Mesendoderm (in vitro differentiated cells): ENCODE measurements at regions not wholly inside any gene's neighbourhood (a gene's known extent, or its start where the extent isn't known, plus 50 kb on each side); places are given as distances from the start of the nearest gene placed in this dataset.

Experiments used
- DNase-seq: peaks from one replicate; pipeline ENCODE4 v3.0.0; 2013
- H2AK5ac ChIP-seq: 2 replicates; pipeline ENCODE4 v1.6.1; 2013; ENCODE audit warnings: low read length, inconsistent platforms
- H2BK120ac ChIP-seq: 2 replicates; pipeline ENCODE4 v1.6.1; 2013; ENCODE audit warnings: low read depth, mild to moderate bottlenecking, low read length, moderate library complexity, mixed read lengths
- H2BK15ac ChIP-seq: replicated peaks from 2 replicates; pipeline ENCODE4 v1.6.1; 2013; ENCODE audit warnings: low read depth, mild to moderate bottlenecking, moderate library complexity
- H2BK5ac ChIP-seq: 2 replicates; pipeline ENCODE4 v1.6.1; 2013; ENCODE audit warnings: low read length, inconsistent platforms
- H3K18ac ChIP-seq: 2 replicates; pipeline ENCODE4 v1.6.1; 2013; ENCODE audit warnings: mild to moderate bottlenecking, low read length, mixed read lengths
- H3K23ac ChIP-seq: one replicate; pipeline ENCODE4 v1.6.1; 2013; ENCODE audit warnings: low read length
- H3K27ac ChIP-seq: 2 replicates; pipeline ENCODE4 v1.5.1; 2013; ENCODE audit warnings: low read depth, mild to moderate bottlenecking, inconsistent platforms, low read length, moderate library complexity
- H3K27me3 ChIP-seq: 2 replicates; pipeline ENCODE4 v1.6.1; 2013; ENCODE audit warnings: low read length, control low read depth, mild to moderate bottlenecking, inconsistent platforms; ENCODE audit not compliant: insufficient read depth, poor library complexity
- H3K36me3 ChIP-seq: 2 replicates; pipeline ENCODE4 v1.6.1; 2013; ENCODE audit warnings: low read length, inconsistent platforms; ENCODE audit not compliant: control insufficient read depth, insufficient read depth
- H3K4ac ChIP-seq: one replicate; pipeline ENCODE4 v1.6.1; 2013; ENCODE audit warnings: low read depth, mild to moderate bottlenecking, low read length, moderate library complexity
- H3K4me1 ChIP-seq: 2 replicates; pipeline ENCODE4 v1.6.1; 2013; ENCODE audit warnings: low read depth, low read length, inconsistent platforms; ENCODE audit not compliant: control insufficient read depth
- H3K4me2 ChIP-seq: 2 replicates; pipeline ENCODE4 v1.6.1; 2013; ENCODE audit warnings: low read length
- H3K4me3 ChIP-seq: 2 replicates; pipeline ENCODE4 v1.5.1; 2013; ENCODE audit warnings: mild to moderate bottlenecking, low read length
- H3K56ac ChIP-seq: one replicate; pipeline ENCODE4 v1.6.1; 2013; ENCODE audit warnings: low read length
- H3K79me1 ChIP-seq: 2 replicates; pipeline ENCODE4 v1.6.1; 2013; ENCODE audit warnings: low read length, inconsistent platforms
- H3K79me2 ChIP-seq: 2 replicates; pipeline ENCODE4 v1.6.1; 2013; ENCODE audit warnings: mild to moderate bottlenecking, low read length; ENCODE audit not compliant: control insufficient read depth, insufficient read depth
- H3K9ac ChIP-seq: 2 replicates; pipeline ENCODE4 v1.6.1; 2013; ENCODE audit warnings: low read length, inconsistent platforms
- H4K5ac ChIP-seq: one replicate; pipeline ENCODE4 v1.6.1; 2013; ENCODE audit warnings: low read length
- H4K8ac ChIP-seq: one replicate; pipeline ENCODE4 v1.6.1; 2013; ENCODE audit warnings: low read depth, mild to moderate bottlenecking, control low read depth, low read length, moderate library complexity
- WGBS: extraction: QIAGEN DNeasy Blood & Tissue Kit; methylation state at CpG from one replicate; pipeline ENCODE4 v1.1.7; 2013; ENCODE audit warnings: low lambda C conversion rate, missing lambda C conversion rate; ENCODE audit not compliant: insufficient coverage; ENCODE audit errors: extremely low coverage; 5-methylcytosine and 5-hydroxymethylcytosine counted together

- Histone ChIP-seq H2BK5ac (no peak overlapping the region), H4K8ac (no peak overlapping the region), H3K18ac (no peak overlapping the region), H3K56ac (no peak overlapping the region), H4K5ac (no peak overlapping the region), H3K4ac (no peak overlapping the region), H3K27me3 (no peaks in the 10 kb centered on the region), H3K4me3 (no peak overlapping the region), H3K27ac (no peak overlapping the region), H3K4me1 (no peaks in the 10 kb centered on the region), H3K9ac (no peak overlapping the region), H3K79me2 (no peaks in the 10 kb centered on the region), H3K23ac (no peak overlapping the region), H3K36me3 (no peaks in the 10 kb centered on the region), H2BK120ac (no peak overlapping the region), H3K4me2 (no peak overlapping the region), H3K79me1 (no peaks in the 10 kb centered on the region), H2AK5ac (no peak overlapping the region), H2BK15ac (no peak overlapping the region)
- WGBS: no CpG with 5 or more reads among the region's 4 CpGs
- peak; percentile 78 for DNase-seq
Measured at GRCh38 chr16:56041556-56042140, 149.6 kb upstream of the GNAO1 start.

GRCh38 chr16:56038564-56039098, 152.7 kb upstream of the GNAO1 start:
- Histone ChIP-seq H3K27me3 (no peaks in the 10 kb centered on the region), H2AK5ac (no peak overlapping the region), H3K4me3 (no peak overlapping the region), H3K23ac (no peak overlapping the region), H3K36me3 (no peaks in the 10 kb centered on the region), H3K27ac (no peak overlapping the region), H2BK15ac (no peak overlapping the region), H4K8ac (no peak overlapping the region), H3K79me1 (no peaks in the 10 kb centered on the region), H3K4ac (no peak overlapping the region), H3K18ac (no peak overlapping the region), H4K5ac (no peak overlapping the region), H3K4me2 (no peak overlapping the region), H3K56ac (no peak overlapping the region), H3K9ac (no peak overlapping the region), H3K79me2 (no peaks in the 10 kb centered on the region), H3K4me1 (no peaks in the 10 kb centered on the region), H2BK5ac (peak overlapping the region; percentile 43), H2BK120ac (no peak overlapping the region)
- peak; percentile 80 for DNase-seq
- no CpG with 5 or more reads among the region's 3 CpGs for WGBS

GRCh38 chr16:56032072-56032471, 156.9 kb upstream of the CES5A start:
- Histone ChIP-seq H2BK15ac (no peak overlapping the region), H2AK5ac (no peak overlapping the region), H3K27me3 (no peaks in the 10 kb centered on the region), H3K4me1 (no peaks in the 10 kb centered on the region), H3K23ac (no peak overlapping the region), H3K9ac (no peak overlapping the region), H4K8ac (no peak overlapping the region), H3K4me2 (no peak overlapping the region), H3K79me1 (no peaks in the 10 kb centered on the region), H3K56ac (no peak overlapping the region), H4K5ac (no peak overlapping the region), H3K79me2 (no peaks in the 10 kb centered on the region), H2BK5ac (no peak overlapping the region), H3K4me3 (no peak overlapping the region), H3K36me3 (no peaks in the 10 kb centered on the region), H3K4ac (no peak overlapping the region), H3K27ac (no peak overlapping the region), H2BK120ac (no peak overlapping the region), H3K18ac (no peak overlapping the region)
- no CpG with 5 or more reads among the region's 1 CpG for WGBS
- DNase-seq: no peak

GRCh38 chr16:56029026-56029425, 153.9 kb upstream of the CES5A start:
- Histone ChIP-seq H3K79me2 (no peaks in the 10 kb centered on the region), H3K36me3 (no peaks in the 10 kb centered on the region), H4K5ac (no peak overlapping the region), H3K27ac (no peak overlapping the region), H3K4ac (no peak overlapping the region), H3K18ac (no peak overlapping the region), H3K23ac (no peak overlapping the region), H2BK5ac (no peak overlapping the region), H3K56ac (no peak overlapping the region), H2AK5ac (no peak overlapping the region), H2BK15ac (no peak overlapping the region), H3K4me1 (no peaks in the 10 kb centered on the region), H3K79me1 (no peaks in the 10 kb centered on the region), H4K8ac (no peak overlapping the region), H3K4me2 (no peak overlapping the region), H3K4me3 (no peak overlapping the region), H3K27me3 (no peaks in the 10 kb centered on the region), H3K9ac (no peak overlapping the region), H2BK120ac (no peak overlapping the region)
- peak; percentile 18 for DNase-seq

- Histone ChIP-seq H3K79me1 (no peaks in the 10 kb centered on the region), H3K79me2 (no peaks in the 10 kb centered on the region), H3K18ac (no peak overlapping the region), H3K4me2 (no peak overlapping the region), H3K56ac (no peak overlapping the region), H3K4me1 (no peaks in the 10 kb centered on the region), H2BK15ac (no peak overlapping the region), H4K8ac (no peak overlapping the region), H3K4me3 (no peak overlapping the region), H3K23ac (no peak overlapping the region), H2AK5ac (no peak overlapping the region), H3K27ac (no peak overlapping the region), H2BK120ac (no peak overlapping the region), H4K5ac (no peak overlapping the region), H2BK5ac (no peak overlapping the region), H3K9ac (no peak overlapping the region), H3K27me3 (no peaks in the 10 kb centered on the region), H3K36me3 (no peaks in the 10 kb centered on the region), H3K4ac (no peak overlapping the region)
- no peak for DNase-seq
- no CpG with 5 or more reads among the region's 2 CpGs for WGBS
Measured at GRCh38 chr16:56022818-56023217, 147.6 kb upstream of the CES5A start.

- Histone ChIP-seq H2AK5ac (no peak overlapping the region), H3K36me3 (no peaks in the 10 kb centered on the region), H3K79me1 (no peaks in the 10 kb centered on the region), H4K8ac (no peak overlapping the region), H3K9ac (no peak overlapping the region), H4K5ac (no peak overlapping the region), H3K27ac (no peak overlapping the region), H2BK120ac (no peak overlapping the region), H3K56ac (no peak overlapping the region), H3K4me1 (no peaks in the 10 kb centered on the region), H3K27me3 (no peaks in the 10 kb centered on the region), H2BK15ac (no peak overlapping the region), H3K79me2 (no peaks in the 10 kb centered on the region), H3K18ac (no peak overlapping the region), H2BK5ac (no peak overlapping the region), H3K4ac (no peak overlapping the region), H3K4me3 (no peak overlapping the region), H3K4me2 (no peak overlapping the region), H3K23ac (no peak overlapping the region)
- no peak for DNase-seq
Measured at GRCh38 chr16:56019274-56019673, 144.1 kb upstream of the CES5A start.
